ENCODE measurements at regions not wholly inside any gene's neighbourhood (a gene's known extent, or its start where the extent isn't known, plus 50 kb on each side); places are given as distances from the start of the nearest gene placed in this dataset.

DNA sequence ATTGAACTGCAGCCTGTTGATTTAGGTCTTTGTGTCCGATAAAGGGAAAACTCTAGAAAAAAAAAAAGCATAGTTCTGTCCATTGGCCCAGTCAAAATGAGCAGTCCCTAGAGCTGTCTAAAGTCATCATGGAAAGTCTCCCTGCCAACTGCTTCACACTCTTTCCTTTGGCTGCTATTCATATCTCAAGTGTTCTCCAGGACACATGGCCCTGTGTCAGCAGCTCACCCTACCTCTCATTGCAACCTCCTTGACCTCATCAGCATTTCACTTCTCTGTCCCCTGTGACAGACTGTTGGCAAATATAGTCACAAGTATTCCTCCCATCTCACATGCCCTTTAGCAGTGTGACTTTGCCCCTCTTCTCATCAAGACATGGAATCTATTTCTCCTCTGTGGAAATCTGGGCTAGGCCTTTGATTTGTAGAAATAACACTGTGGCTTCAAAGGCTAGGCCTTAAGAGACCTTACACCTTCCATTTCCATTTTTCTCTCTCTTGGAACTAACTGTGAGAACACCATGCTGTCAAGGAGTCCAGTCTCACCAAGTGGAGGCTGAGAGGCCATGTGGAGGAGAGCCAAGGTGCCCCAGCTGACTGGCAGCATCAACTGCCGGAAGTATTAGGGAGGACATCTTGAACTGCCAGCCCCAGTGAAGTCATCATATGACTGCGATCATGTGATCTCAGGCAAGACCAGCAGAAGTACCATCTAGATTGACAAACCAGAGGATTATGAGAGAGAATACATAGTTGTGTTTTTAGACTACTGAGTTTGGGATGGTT lies 149.4 kb upstream of the TARS1 start (continued):
- TF ChIP-seq, protein P1, sequence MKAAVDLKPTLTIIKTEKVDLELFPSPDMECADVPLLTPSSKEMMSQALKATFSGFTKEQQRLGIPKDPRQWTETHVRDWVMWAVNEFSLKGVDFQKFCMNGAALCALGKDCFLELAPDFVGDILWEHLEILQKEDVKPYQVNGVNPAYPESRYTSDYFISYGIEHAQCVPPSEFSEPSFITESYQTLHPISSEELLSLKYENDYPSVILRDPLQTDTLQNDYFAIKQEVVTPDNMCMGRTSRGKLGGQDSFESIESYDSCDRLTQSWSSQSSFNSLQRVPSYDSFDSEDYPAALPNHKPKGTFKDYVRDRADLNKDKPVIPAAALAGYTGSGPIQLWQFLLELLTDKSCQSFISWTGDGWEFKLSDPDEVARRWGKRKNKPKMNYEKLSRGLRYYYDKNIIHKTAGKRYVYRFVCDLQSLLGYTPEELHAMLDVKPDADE (IDR thresholded peaks at IDR 0.05), result no peak
- no peak for TF ChIP-seq ZNF331 (CRISPR knock-in tag; IDR thresholded peaks at IDR 0.05; ENCODE audit: low read depth)
- no peak for TF ChIP-seq ZNF114 (CRISPR knock-in tag; IDR thresholded peaks at IDR 0.05)
- TF ChIP-seq, protein P2, sequence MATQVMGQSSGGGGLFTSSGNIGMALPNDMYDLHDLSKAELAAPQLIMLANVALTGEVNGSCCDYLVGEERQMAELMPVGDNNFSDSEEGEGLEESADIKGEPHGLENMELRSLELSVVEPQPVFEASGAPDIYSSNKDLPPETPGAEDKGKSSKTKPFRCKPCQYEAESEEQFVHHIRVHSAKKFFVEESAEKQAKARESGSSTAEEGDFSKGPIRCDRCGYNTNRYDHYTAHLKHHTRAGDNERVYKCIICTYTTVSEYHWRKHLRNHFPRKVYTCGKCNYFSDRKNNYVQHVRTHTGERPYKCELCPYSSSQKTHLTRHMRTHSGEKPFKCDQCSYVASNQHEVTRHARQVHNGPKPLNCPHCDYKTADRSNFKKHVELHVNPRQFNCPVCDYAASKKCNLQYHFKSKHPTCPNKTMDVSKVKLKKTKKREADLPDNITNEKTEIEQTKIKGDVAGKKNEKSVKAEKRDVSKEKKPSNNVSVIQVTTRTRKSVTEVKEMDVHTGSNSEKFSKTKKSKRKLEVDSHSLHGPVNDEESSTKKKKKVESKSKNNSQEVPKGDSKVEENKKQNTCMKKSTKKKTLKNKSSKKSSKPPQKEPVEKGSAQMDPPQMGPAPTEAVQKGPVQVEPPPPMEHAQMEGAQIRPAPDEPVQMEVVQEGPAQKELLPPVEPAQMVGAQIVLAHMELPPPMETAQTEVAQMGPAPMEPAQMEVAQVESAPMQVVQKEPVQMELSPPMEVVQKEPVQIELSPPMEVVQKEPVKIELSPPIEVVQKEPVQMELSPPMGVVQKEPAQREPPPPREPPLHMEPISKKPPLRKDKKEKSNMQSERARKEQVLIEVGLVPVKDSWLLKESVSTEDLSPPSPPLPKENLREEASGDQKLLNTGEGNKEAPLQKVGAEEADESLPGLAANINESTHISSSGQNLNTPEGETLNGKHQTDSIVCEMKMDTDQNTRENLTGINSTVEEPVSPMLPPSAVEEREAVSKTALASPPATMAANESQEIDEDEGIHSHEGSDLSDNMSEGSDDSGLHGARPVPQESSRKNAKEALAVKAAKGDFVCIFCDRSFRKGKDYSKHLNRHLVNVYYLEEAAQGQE (IDR thresholded peaks at IDR 0.05; ENCODE audit: unreplicated experiment), result no peak
- no peak for TF ChIP-seq CREB1 (CRISPR knock-in tag; IDR thresholded peaks at IDR 0.05; ENCODE audit: low read depth)
- no peak for TF ChIP-seq EZH2phosphoT487 (IDR thresholded peaks at IDR 0.05; ENCODE audit: unreplicated experiment)
- no peak for TF ChIP-seq POLR2AphosphoS5 (IDR thresholded peaks at IDR 0.05; ENCODE audit: low read depth)
- TF ChIP-seq JUNB (IDR thresholded peaks at IDR 0.05; ENCODE audit: unreplicated experiment), result no peak

DNA sequence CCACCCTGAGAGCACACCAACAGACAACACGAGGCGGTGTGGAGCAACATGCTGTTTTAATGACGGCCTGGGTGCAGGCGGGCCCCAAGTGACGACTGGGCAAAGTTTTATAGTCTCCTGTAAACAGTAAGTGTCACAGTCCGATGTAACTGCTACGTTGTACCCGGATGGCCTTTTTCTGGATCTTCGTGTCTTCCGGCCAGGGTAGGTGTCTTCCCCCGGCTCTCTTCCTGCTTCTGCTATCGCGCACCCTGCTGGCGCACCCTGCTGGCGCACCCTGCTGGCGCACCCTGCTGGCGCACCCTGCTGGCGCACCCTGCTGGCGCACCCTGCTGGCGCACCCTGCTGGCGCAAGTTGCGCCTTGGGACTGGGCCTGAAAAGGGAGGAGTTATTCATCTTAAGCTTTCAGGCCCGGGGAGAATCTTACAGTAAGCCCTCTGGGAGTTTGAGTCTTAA lies 143.0 kb upstream of the TARS1 start:
- H3F3A ChIP-seq (replicated peaks; ENCODE audit: low read depth), result no peaks in the 10 kb centered on the region
- no peaks in the 10 kb centered on the region for H3K27me3 Mint-ChIP-seq (ENCODE audit: insufficient read depth, low read depth, poor library complexity)
- no peak overlapping the region for H3K27ac ChIP-seq (ENCODE audit: low read depth)
- H3K36me3 ChIP-seq (ENCODE audit: insufficient read depth), result no peaks in the 10 kb centered on the region
- H3K79me2 ChIP-seq (replicated peaks; ENCODE audit: insufficient read depth), result no peaks in the 10 kb centered on the region
- H3K36me3 Mint-ChIP-seq (ENCODE audit: low read depth), result no peaks in the 10 kb centered on the region
- peak; percentile 43 for DNase-seq (ENCODE audit: low spot score)
- no peak overlapping the region for H3K4me3 ChIP-seq
- peaks cover 8% of the 10 kb centered on the region; the same call in 1 of the 2 replicates for H3K9me2 ChIP-seq (ENCODE audit: insufficient read depth)
- peaks cover 10% of the 10 kb centered on the region for H3K4me1 Mint-ChIP-seq
- peak; percentile 51 for ATAC-seq
- H3K27ac Mint-ChIP-seq, result no peak overlapping the region
- no peak overlapping the region for H2AFZ ChIP-seq
- no peak overlapping the region for H3K4me2 ChIP-seq
- H3K9me3 Mint-ChIP-seq, result no peaks in the 10 kb centered on the region
- no peak overlapping the region for H3K4me3 Mint-ChIP-seq
- TF ChIP-seq EZH2phosphoT487 (IDR thresholded peaks at IDR 0.05; ENCODE audit: unreplicated experiment) (no peak), ZNF331 (CRISPR knock-in tag; IDR thresholded peaks at IDR 0.05; ENCODE audit: low read depth) (no peak), NANOG (IDR thresholded peaks at IDR 0.05; ENCODE audit: borderline replicate concordance) (no peak), ZNF114 (CRISPR knock-in tag; IDR thresholded peaks at IDR 0.05) (no peak)
- TF ChIP-seq, protein P3, sequence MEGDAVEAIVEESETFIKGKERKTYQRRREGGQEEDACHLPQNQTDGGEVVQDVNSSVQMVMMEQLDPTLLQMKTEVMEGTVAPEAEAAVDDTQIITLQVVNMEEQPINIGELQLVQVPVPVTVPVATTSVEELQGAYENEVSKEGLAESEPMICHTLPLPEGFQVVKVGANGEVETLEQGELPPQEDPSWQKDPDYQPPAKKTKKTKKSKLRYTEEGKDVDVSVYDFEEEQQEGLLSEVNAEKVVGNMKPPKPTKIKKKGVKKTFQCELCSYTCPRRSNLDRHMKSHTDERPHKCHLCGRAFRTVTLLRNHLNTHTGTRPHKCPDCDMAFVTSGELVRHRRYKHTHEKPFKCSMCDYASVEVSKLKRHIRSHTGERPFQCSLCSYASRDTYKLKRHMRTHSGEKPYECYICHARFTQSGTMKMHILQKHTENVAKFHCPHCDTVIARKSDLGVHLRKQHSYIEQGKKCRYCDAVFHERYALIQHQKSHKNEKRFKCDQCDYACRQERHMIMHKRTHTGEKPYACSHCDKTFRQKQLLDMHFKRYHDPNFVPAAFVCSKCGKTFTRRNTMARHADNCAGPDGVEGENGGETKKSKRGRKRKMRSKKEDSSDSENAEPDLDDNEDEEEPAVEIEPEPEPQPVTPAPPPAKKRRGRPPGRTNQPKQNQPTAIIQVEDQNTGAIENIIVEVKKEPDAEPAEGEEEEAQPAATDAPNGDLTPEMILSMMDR (conservative IDR thresholded peaks at IDR 0.05; ENCODE audit: low read depth in 2 of 2), result peak; percentile 69 to 83
- no peaks in the 10 kb centered on the region for H3K27me3 ChIP-seq (ENCODE audit: insufficient read depth)
- H3K4me1 ChIP-seq (ENCODE audit: insufficient read depth), result no peaks in the 10 kb centered on the region
- no peaks in the 10 kb centered on the region for H4K20me1 ChIP-seq (replicated peaks; ENCODE audit: insufficient read depth)

Data from GM23338 (cell line).